Common myeloid progenitor, CD34-positive (primary cell): ENCODE measurements at regions not wholly inside any gene's neighbourhood (a gene's known extent, or its start where the extent isn't known, plus 50 kb on each side); places are given as distances from the start of the nearest gene placed in this dataset.

Source experiments
- CTCF ChIA-PET: fragments of 350-600 bp; sonication (Branson Sonifier 250); formaldehyde crosslinking; loops from one replicate; lab custom pipeline; 2021; ENCODE audit warnings: antibody characterized with exemption; lab: Charles Lee
- POLR2A ChIA-PET: fragments of 350-600 bp; sonication (Branson Sonifier 250); formaldehyde crosslinking; loops from one replicate; lab custom pipeline; 2021; ENCODE audit warnings: antibody characterized with exemption; lab: Charles Lee
- DNase-seq, 3 donors: peaks; one replicate each; pipeline versions ENCODE4 v3.0.0 to v3.0.0-alpha.2; 2013
- H3K27ac ChIP-seq, 2 experiments: 1 replicate in 1 of 2; 2 replicates in 1 of 2; pipeline ENCODE4 v1.7.0; 2013; ENCODE audit warnings: inconsistent platforms in 2 of 2, low read length in 2 of 2, mild to moderate bottlenecking in 2 of 2, low read depth in 1 of 2, moderate library complexity in 1 of 2; ENCODE audit not compliant: severe bottlenecking in 2 of 2, insufficient read depth in 1 of 2, poor library complexity in 1 of 2
- H3K27me3 ChIP-seq, 5 experiments: replicated peaks in 2 of 5; 1 replicate in 3 of 5; 2 replicates in 2 of 5; pipeline versions ENCODE4 v1.6.1 to v1.7.0; 2013; ENCODE audit warnings: low read length in 4 of 5, mild to moderate bottlenecking in 2 of 5, moderate library complexity in 2 of 5, inconsistent platforms in 1 of 5; ENCODE audit not compliant: insufficient read depth in 5 of 5, control insufficient read depth in 4 of 5
- H3K36me3 ChIP-seq, 4 experiments: 1 replicate in 2 of 4; 2 replicates in 2 of 4; pipeline versions ENCODE4 v1.6.1 to v1.7.0; 2013; ENCODE audit warnings: low read length in 3 of 4, control low read depth in 1 of 4, mild to moderate bottlenecking in 1 of 4; ENCODE audit not compliant: control insufficient read depth in 4 of 4, insufficient read depth in 4 of 4
- H3K4me1 ChIP-seq, 4 experiments: 1 replicate in 3 of 4; 2 replicates in 1 of 4; pipeline versions ENCODE4 v1.6.1 to v1.7.1; 2013; ENCODE audit warnings: low read length in 3 of 4, mild to moderate bottlenecking in 3 of 4, control low read depth in 1 of 4, inconsistent platforms in 1 of 4, moderate library complexity in 1 of 4; ENCODE audit not compliant: control insufficient read depth in 4 of 4, insufficient read depth in 4 of 4; ENCODE audit errors: control extremely low read depth in 1 of 4
- H3K4me3 ChIP-seq, 7 experiments: 1 replicate in 4 of 7; 2 replicates in 3 of 7; pipeline versions ENCODE4 v1.5.1 to v1.7.0; 2013; ENCODE audit warnings: mild to moderate bottlenecking in 7 of 7, low read length in 6 of 7, moderate library complexity in 6 of 7, inconsistent platforms in 2 of 7, low read depth in 2 of 7, control low read depth in 1 of 7; ENCODE audit not compliant: insufficient read depth in 4 of 7, control insufficient read depth in 1 of 7; ENCODE audit errors: extremely low read depth in 1 of 7
- H3K9me3 ChIP-seq, 5 experiments: 1 replicate in 4 of 5; 2 replicates in 1 of 5; pipeline versions ENCODE4 v1.6.1 to v1.7.1; 2013; ENCODE audit warnings: low read length in 4 of 5, mild to moderate bottlenecking in 2 of 5, inconsistent platforms in 1 of 5, low read depth in 1 of 5, moderate library complexity in 1 of 5; ENCODE audit not compliant: control insufficient read depth in 4 of 5, insufficient read depth in 2 of 5; ENCODE audit errors: control extremely low read depth in 1 of 5
- WGBS: methylation state at CpG from one replicate; pipeline ENCODE4 v1.1.5; 2013; ENCODE audit not compliant: insufficient coverage; 5-methylcytosine and 5-hydroxymethylcytosine counted together

GRCh38 chrX:19198473-19198872 lies 76.2 kb upstream of the ADGRG2 start:
- Histone ChIP-seq H3K9me3 (no peaks in the 10 kb centered on the region), H3K27ac (no peak overlapping the region), H3K36me3 (no peaks in the 10 kb centered on the region), H3K4me1 (no peaks in the 10 kb centered on the region), H3K27me3 (peaks cover 0 to 4% (median 0%) of the 10 kb centered on the region in 5 experiments), H3K4me3 (no peak overlapping the region)
- CTCF ChIA-PET, result no interaction called here
- 80% methylated on average over 1 of the region's 2 CpGs for WGBS
- DNase-seq, result no peak
- POLR2A ChIA-PET, result no interaction called here

GRCh38 chrX:19202171-19202570 lies 79.9 kb upstream of the ADGRG2 start:
- no CpG with 5 or more reads among the region's 1 CpG for WGBS
- H3K4me3 ChIP-seq, result no peak overlapping the region
- no peaks in the 10 kb centered on the region for H3K9me3 ChIP-seq
- H3K36me3 ChIP-seq, result no peaks in the 10 kb centered on the region
- no peak overlapping the region for H3K27ac ChIP-seq
- DNase-seq, result no peak
- H3K27me3 ChIP-seq, result no peaks in the 10 kb centered on the region
- ChIA-PET POLR2A (no interaction called here), CTCF (no interaction called here)
- no peaks in the 10 kb centered on the region for H3K4me1 ChIP-seq

DNA sequence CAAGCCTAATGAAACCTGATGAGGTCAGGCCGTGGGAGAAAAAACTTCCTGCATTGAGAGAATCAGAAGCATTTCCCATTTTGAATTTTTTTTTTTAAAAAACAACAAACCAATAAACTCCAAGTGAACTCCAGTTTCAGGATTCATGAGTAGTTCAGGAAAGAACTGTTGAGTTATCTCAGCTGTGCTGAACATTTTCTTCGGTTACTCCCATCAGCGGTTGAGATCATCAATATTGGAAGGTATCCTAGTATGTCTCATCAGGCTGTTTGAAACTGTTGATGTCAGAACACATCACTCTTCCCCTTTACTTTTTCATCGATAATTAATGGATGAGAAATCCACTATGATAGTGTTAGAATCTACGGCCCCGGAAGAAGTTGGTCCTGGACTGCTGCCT lies 82.4 kb upstream of the ADGRG2 start:
- Histone ChIP-seq H3K9me3 (no peaks in the 10 kb centered on the region), H3K36me3 (no peaks in the 10 kb centered on the region), H3K27me3 (no peaks in the 10 kb centered on the region), H3K27ac (no peak overlapping the region), H3K4me1 (no peaks in the 10 kb centered on the region), H3K4me3 (no peak overlapping the region)
- ChIA-PET POLR2A (no interaction called here), CTCF (no interaction called here)
- DNase-seq, result no peak
- 95% methylated on average over 4 of the region's 6 CpGs for WGBS

DNA sequence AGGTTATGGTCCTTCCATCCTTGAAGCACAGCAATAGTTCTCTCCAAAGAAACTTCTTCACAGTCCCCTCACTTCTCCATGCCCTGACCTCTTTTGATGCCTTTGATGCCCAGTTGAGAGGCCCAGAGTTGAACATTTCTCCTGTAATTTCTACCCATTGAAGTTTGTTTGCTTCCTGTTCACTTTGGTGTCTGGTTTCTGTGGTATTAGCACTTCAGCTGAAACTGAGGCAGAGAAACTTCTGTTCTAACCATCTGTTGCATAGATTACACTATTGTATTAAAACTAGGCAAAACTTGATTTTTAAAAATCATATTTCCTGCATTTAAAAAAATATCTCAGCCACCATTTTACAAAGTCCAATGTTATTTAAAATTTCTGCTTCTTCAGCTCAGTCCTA lies 89.8 kb upstream of the ADGRG2 start:
- H3K4me3 ChIP-seq, result no peak overlapping the region
- POLR2A ChIA-PET, result no interaction called here
- CTCF ChIA-PET, result no interaction called here
- no peak for DNase-seq
- no peaks in the 10 kb centered on the region for H3K36me3 ChIP-seq
- H3K27ac ChIP-seq, result no peak overlapping the region
- H3K9me3 ChIP-seq, result no peaks in the 10 kb centered on the region
- H3K27me3 ChIP-seq, result peaks cover 0 to 16% (median 6%) of the 10 kb centered on the region in 5 experiments
- no peaks in the 10 kb centered on the region for H3K4me1 ChIP-seq

- 80% methylated on average over 1 of the region's 1 CpG for WGBS
- Histone ChIP-seq H3K4me1 (no peaks in the 10 kb centered on the region), H3K36me3 (no peaks in the 10 kb centered on the region), H3K9me3 (peaks cover 0 to 1% (median 0%) of the 10 kb centered on the region in 5 experiments), H3K27ac (no peak overlapping the region), H3K4me3 (no peak overlapping the region), H3K27me3 (peaks cover 0 to 20% (median 6%) of the 10 kb centered on the region in 5 experiments)
- no peak for DNase-seq
- ChIA-PET CTCF (no interaction called here), POLR2A (interaction anchor here (0.6 kb wide), 1 partner anchor 24 kb away, joined by 4 read pairs; no protein-coding TSS in a partner anchor)
These were observed 91.4 kb upstream of the ADGRG2 start for GRCh38 chrX:19213610-19214152.

DNA sequence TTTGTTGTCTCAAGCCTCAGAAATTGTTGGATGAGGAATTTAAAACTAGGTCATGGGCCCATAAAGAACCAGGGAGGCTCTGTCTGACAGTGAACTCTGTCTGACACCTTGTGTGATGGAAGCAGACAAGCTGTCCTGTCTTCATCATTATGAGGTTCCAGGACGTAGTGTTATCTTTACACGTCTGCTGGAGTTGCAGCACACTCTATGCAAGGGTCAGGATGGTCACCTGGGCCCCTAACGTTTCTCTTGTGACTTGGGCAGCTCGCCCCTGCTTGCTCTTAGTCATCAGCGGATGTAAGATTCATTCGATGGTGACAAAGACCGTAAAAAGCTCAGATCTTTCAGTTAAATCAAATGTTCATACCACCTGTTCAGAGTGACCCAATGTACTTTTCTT lies 92.0 kb upstream of the ADGRG2 start:
- WGBS, result 69% methylated on average over 7 of the region's 7 CpGs
- DNase-seq, result no peak
- ChIA-PET CTCF (no interaction called here), POLR2A (no interaction called here)
- peaks cover 0 to 20% (median 6%) of the 10 kb centered on the region in 5 experiments for H3K27me3 ChIP-seq
- no peak overlapping the region for H3K27ac ChIP-seq
- peaks cover 0 to 1% (median 0%) of the 10 kb centered on the region in 5 experiments for H3K9me3 ChIP-seq
- H3K4me3 ChIP-seq, result no peak overlapping the region
- no peaks in the 10 kb centered on the region for H3K36me3 ChIP-seq
- H3K4me1 ChIP-seq, result no peaks in the 10 kb centered on the region

- Histone ChIP-seq H3K9me3 (no peaks in the 10 kb centered on the region), H3K4me3 (no peak overlapping the region), H3K27ac (no peak overlapping the region), H3K4me1 (no peaks in the 10 kb centered on the region), H3K27me3 (peaks cover 0 to 12% (median 0%) of the 10 kb centered on the region in 5 experiments), H3K36me3 (no peaks in the 10 kb centered on the region)
- 66% methylated on average over 5 of the region's 7 CpGs for WGBS
- POLR2A ChIA-PET, result no interaction called here
- CTCF ChIA-PET, result no interaction called here
- DNase-seq, result peak in 2 of 3 donors; percentile 4 to 10
These were observed 103.6 kb upstream of the ADGRG2 start for GRCh38 chrX:19225909-19226308.
